ENCODE measurements at regions not wholly inside any gene's neighbourhood (a gene's known extent, or its start where the extent isn't known, plus 50 kb on each side); places are given as distances from the start of the nearest gene placed in this dataset.

- Histone ChIP-seq H3K4me1 (peaks cover 8% of the 10 kb centered on the region), H3K27me3 (no peaks in the 10 kb centered on the region), H3K4me2 (no peak overlapping the region), H3K9me3 (no peaks in the 10 kb centered on the region), H3K36me3 (no peaks in the 10 kb centered on the region), H4K20me1 (no peaks in the 10 kb centered on the region), H3K4me3 (no peak overlapping the region), H3K9ac (no peak overlapping the region), H3K27ac (no peak overlapping the region)
- no peak for TF ChIP-seq Cebpa-rat (IDR thresholded peaks at IDR 0.05)
These were observed 569.7 kb upstream of the MKI67 start for GRCh38 chr10:128695931-128696330.

GRCh38 chr10:128697437-128697836 is 571.2 kb upstream of the MKI67 start:
- Histone ChIP-seq H3K36me3 (no peaks in the 10 kb centered on the region), H3K4me1 (peaks cover 8% of the 10 kb centered on the region), H3K27ac (no peak overlapping the region), H4K20me1 (no peaks in the 10 kb centered on the region), H3K4me2 (peak overlapping the region; percentile 37), H3K4me3 (no peak overlapping the region), H3K9me3 (no peaks in the 10 kb centered on the region), H3K27me3 (no peaks in the 10 kb centered on the region), H3K9ac (no peak overlapping the region)
- no peak for TF ChIP-seq Cebpa-rat (IDR thresholded peaks at IDR 0.05)

DNA sequence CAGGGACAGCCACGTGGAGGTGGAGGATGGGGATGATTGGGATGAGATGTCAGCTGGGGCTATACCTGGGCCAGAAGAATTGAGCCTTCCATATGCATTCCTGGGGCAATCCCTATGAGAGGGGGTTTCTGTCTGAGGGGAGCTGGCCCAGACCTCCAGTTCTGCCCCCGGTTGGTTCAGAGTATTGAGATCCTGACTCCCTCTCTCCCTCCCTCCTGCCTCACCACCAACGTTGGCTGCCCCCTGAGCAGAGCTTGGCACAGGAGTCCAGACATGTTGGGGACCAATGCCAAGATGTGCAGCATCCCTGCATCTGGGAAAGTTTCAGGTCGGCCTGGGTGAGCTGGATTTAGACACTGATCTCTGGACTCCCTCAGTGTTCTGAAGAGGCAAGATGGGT is 575.2 kb upstream of the MKI67 start:
- peaks cover 8% of the 10 kb centered on the region for H3K4me1 ChIP-seq
- H3K27me3 ChIP-seq = no peaks in the 10 kb centered on the region
- no peak overlapping the region for H3K4me3 ChIP-seq
- no peak overlapping the region for H3K4me2 ChIP-seq
- no peaks in the 10 kb centered on the region for H3K9me3 ChIP-seq
- H3K9ac ChIP-seq = no peak overlapping the region
- H3K27ac ChIP-seq = no peak overlapping the region
- no peaks in the 10 kb centered on the region for H3K36me3 ChIP-seq
- no peaks in the 10 kb centered on the region for H4K20me1 ChIP-seq
- TF ChIP-seq Cebpa-rat (IDR thresholded peaks at IDR 0.05) = no peak

DNA sequence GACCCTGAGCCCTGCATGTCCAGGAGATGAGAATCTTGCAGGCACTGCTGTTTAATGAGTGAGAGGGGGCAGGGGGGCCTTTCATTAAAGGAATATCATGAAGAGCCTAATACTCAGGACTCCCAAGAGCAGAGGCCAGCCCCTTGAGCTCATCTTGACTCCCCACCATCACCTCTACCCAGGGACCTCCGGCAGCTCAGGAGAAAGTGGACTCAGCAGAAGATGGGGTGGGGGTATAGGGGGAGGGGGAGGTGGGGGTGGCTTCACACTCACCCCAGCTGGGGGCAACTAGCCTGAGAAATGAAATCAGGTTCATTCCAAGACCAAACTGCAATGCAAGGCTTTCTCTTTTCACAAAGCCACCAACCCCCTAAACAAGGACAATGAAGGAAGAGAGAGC is 575.6 kb upstream of the MKI67 start:
- Histone ChIP-seq H3K4me2 (no peak overlapping the region), H3K27me3 (no peaks in the 10 kb centered on the region), H3K36me3 (no peaks in the 10 kb centered on the region), H3K4me1 (peaks cover 8% of the 10 kb centered on the region), H3K4me3 (no peak overlapping the region), H3K9ac (no peak overlapping the region), H3K9me3 (no peaks in the 10 kb centered on the region), H4K20me1 (no peaks in the 10 kb centered on the region), H3K27ac (no peak overlapping the region)
- TF ChIP-seq Cebpa-rat (IDR thresholded peaks at IDR 0.05) = no peak

DNA sequence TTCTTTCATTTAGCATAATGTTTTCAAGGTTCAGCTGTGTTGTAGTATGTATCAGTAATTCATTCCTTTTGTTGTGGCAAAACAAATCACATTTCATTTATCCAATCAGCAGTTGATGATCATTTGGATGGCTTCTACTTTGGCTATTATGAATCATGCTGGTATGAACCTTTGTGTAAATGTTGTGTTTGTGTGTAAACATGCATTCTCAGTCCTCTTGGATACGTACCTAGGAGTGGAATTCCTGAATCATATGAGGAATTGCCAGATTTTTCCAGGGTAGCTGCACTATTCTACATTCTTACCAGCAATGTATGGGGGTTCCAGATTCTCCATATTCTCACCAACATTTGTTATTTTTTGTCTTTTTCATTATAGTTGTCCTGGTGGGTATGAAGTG is 578.5 kb upstream of the MKI67 start:
- Histone ChIP-seq H3K4me2 (no peak overlapping the region), H4K20me1 (no peaks in the 10 kb centered on the region), H3K4me1 (0 out of 2 replicates have a peak, but pooled peaks cover 4% of the 10 kb centered on the region), H3K9ac (no peak overlapping the region), H3K36me3 (no peaks in the 10 kb centered on the region), H3K9me3 (no peaks in the 10 kb centered on the region), H3K27me3 (no peaks in the 10 kb centered on the region), H3K4me3 (no peak overlapping the region), H3K27ac (no peak overlapping the region)
- no peak for TF ChIP-seq Cebpa-rat (IDR thresholded peaks at IDR 0.05)

DNA sequence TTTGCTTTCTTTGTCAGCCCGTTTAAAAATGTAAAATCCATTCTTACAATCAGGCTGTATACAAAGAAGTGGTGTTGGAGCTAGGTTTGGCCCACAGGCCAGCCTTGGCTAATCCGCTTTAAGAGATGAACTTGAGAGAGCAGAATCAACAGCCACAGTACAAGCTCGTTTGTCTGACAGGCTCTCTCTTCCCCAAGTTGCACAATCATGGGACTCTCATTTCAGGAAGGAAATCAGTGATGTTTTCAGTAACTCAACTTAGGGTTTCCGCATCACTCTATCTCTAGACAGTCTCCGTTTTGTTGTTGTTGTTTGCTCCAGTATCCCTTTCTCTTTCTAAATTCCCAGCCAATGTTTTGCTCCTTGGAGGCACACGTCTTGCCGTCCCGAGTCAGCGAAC is 582.0 kb upstream of the MKI67 start:
- Histone ChIP-seq H3K9me3 (no peaks in the 10 kb centered on the region), H3K9ac (no peak overlapping the region), H3K4me1 (0 out of 2 replicates have a peak, but pooled peaks cover 4% of the 10 kb centered on the region), H3K27me3 (no peaks in the 10 kb centered on the region), H3K27ac (no peak overlapping the region), H3K4me3 (no peak overlapping the region), H3K4me2 (no peak overlapping the region), H3K36me3 (no peaks in the 10 kb centered on the region), H4K20me1 (no peaks in the 10 kb centered on the region)
- peak; percentile 28; the same call in 1 of the 2 replicates for TF ChIP-seq Cebpa-rat (IDR thresholded peaks at IDR 0.05)

GRCh38 chr10:128709686-128710085 is 583.5 kb upstream of the MKI67 start:
- Histone ChIP-seq H3K4me3 (no peak overlapping the region), H3K4me2 (no peak overlapping the region), H3K9me3 (no peaks in the 10 kb centered on the region), H3K27ac (no peak overlapping the region), H3K9ac (no peak overlapping the region), H3K36me3 (no peaks in the 10 kb centered on the region), H3K4me1 (0 out of 2 replicates have a peak, but pooled peaks cover 4% of the 10 kb centered on the region), H4K20me1 (no peaks in the 10 kb centered on the region), H3K27me3 (no peaks in the 10 kb centered on the region)
- no peak for TF ChIP-seq Cebpa-rat (IDR thresholded peaks at IDR 0.05)

GRCh38 chr10:128710098-128710797 is 584.0 kb upstream of the MKI67 start:
- H3K9ac ChIP-seq = no peak overlapping the region
- H3K4me2 ChIP-seq = no peak overlapping the region
- no peaks in the 10 kb centered on the region for H4K20me1 ChIP-seq
- H3K9me3 ChIP-seq = no peaks in the 10 kb centered on the region
- H3K27me3 ChIP-seq = no peaks in the 10 kb centered on the region
- no peak for TF ChIP-seq Cebpa-rat (IDR thresholded peaks at IDR 0.05)
- no peak overlapping the region for H3K4me3 ChIP-seq
- H3K4me1 ChIP-seq = 0 out of 2 replicates have a peak, but pooled peaks cover 4% of the 10 kb centered on the region
- no peaks in the 10 kb centered on the region for H3K36me3 ChIP-seq
- no peak overlapping the region for H3K27ac ChIP-seq

DNA sequence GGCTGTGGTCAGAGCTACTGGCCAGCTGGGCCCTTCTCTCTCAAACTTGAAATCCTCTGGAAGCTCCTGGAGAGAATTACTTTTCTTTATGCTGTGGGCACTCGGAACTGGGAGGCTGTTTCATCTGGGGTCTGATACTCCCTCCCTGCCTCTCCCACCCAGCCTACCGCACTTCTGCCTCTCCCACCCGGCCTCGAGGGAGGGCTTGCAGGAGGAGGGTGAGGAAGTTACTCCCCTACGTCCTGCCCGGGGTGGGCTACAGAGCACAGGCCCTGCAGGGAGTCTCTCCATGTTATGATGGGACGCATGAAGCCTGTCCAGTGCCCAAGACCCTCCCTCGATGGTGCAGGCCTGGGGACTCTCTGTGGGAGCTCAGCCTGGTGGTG is 584.6 kb upstream of the MKI67 start:
- no peaks in the 10 kb centered on the region for H3K27me3 ChIP-seq
- no peak overlapping the region for H3K4me2 ChIP-seq
- no peak overlapping the region for H3K9ac ChIP-seq
- 0 out of 2 replicates have a peak, but pooled peaks cover 4% of the 10 kb centered on the region for H3K4me1 ChIP-seq
- no peak overlapping the region for H3K27ac ChIP-seq
- no peak for TF ChIP-seq Cebpa-rat (IDR thresholded peaks at IDR 0.05)
- no peak overlapping the region for H3K4me3 ChIP-seq
- H4K20me1 ChIP-seq = no peaks in the 10 kb centered on the region
- no peaks in the 10 kb centered on the region for H3K9me3 ChIP-seq
- H3K36me3 ChIP-seq = no peaks in the 10 kb centered on the region

DNA sequence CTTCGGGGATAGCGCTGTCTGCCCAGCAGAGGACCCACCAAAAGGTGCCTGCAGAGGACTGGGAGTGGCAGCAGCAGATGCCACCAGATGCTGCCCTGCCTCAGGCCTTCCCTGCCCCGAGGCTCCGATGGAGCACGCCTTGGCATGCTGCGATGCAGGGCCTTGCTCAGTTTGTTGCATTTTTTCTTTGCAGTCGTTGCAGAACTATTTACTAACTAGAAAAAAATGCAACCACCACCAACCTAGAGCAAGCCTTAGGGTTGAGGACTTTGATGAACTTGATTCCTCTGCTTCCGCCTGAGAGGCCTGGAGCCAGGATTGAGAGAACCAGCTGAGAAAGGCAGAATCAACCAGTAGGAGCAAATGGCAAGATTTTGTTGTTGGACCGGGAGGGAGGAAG is 585.6 kb upstream of the MKI67 start:
- H3K4me1 ChIP-seq = 0 out of 2 replicates have a peak, but pooled peaks cover 4% of the 10 kb centered on the region
- H4K20me1 ChIP-seq = no peaks in the 10 kb centered on the region
- no peaks in the 10 kb centered on the region for H3K27me3 ChIP-seq
- no peak for TF ChIP-seq Cebpa-rat (IDR thresholded peaks at IDR 0.05)
- no peak overlapping the region for H3K4me3 ChIP-seq
- no peak overlapping the region for H3K9ac ChIP-seq
- H3K9me3 ChIP-seq = no peaks in the 10 kb centered on the region
- H3K36me3 ChIP-seq = no peaks in the 10 kb centered on the region
- no peak overlapping the region for H3K27ac ChIP-seq
- H3K4me2 ChIP-seq = no peak overlapping the region
